HEK293T (cell line): ENCODE measurements at regions not wholly inside any gene's neighbourhood (a gene's known extent, or its start where the extent isn't known, plus 50 kb on each side); places are given as distances from the start of the nearest gene placed in this dataset.

Source experiments
- BHLHE40 ChIP-seq: fragments of 450-650 bp; IDR thresholded peaks from 2 replicates; pipeline ENCODE4 v1.6.1; 2016; ENCODE audit warnings: mild to moderate bottlenecking, moderate library complexity, borderline replicate concordance
- FOXA1 ChIP-seq: fragments of 450-650 bp; IDR thresholded peaks from 2 replicates; pipeline ENCODE4 v1.6.1; 2016; ENCODE audit warnings: mild to moderate bottlenecking
- FOXM1 ChIP-seq: fragments of 450-650 bp; IDR thresholded peaks from 2 replicates; pipeline ENCODE4 v1.6.1; 2017; ENCODE audit warnings: mild to moderate bottlenecking, borderline replicate concordance
- SP1 ChIP-seq: fragments of 450-650 bp; IDR thresholded peaks from 2 replicates; pipeline ENCODE4 v1.6.1; 2017
- SUZ12 ChIP-seq: fragments of 450-650 bp; IDR thresholded peaks from 2 replicates; pipeline ENCODE4 v1.6.1; 2016; ENCODE audit warnings: mild to moderate bottlenecking
- TF ChIP-seq, protein P1 (sequence below): fragments of 450-650 bp; IDR thresholded peaks from 2 replicates; pipeline ENCODE4 v1.6.1; 2016

- TF ChIP-seq FOXA1, result no peak
- TF ChIP-seq SP1, result no peak
- TF ChIP-seq SUZ12, result no peak
- TF ChIP-seq, protein P1, sequence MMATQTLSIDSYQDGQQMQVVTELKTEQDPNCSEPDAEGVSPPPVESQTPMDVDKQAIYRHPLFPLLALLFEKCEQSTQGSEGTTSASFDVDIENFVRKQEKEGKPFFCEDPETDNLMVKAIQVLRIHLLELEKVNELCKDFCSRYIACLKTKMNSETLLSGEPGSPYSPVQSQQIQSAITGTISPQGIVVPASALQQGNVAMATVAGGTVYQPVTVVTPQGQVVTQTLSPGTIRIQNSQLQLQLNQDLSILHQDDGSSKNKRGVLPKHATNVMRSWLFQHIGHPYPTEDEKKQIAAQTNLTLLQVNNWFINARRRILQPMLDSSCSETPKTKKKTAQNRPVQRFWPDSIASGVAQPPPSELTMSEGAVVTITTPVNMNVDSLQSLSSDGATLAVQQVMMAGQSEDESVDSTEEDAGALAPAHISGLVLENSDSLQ, result no peak
- TF ChIP-seq FOXM1, result no peak
- no peak for TF ChIP-seq BHLHE40
These were observed 272.2 kb upstream of the CCL2 start for GRCh38 chr17:33982909-33983308.
